Posterior cingulate gyrus (tissue), 11 donors: ENCODE measurements at regions not wholly inside any gene's neighbourhood (a gene's known extent, or its start where the extent isn't known, plus 50 kb on each side); places are given as distances from the start of the nearest gene placed in this dataset.

Experiments used
- DNase-seq, 10 donors: peaks; one replicate each; pipeline versions ENCODE4 v3.0.0 to v3.0.0-alpha.2; 2020 to 2021; ENCODE audit warnings: mixed read lengths in 3 of 10
- intact Hi-C: fragments of 100-400 bp; cut with DNase I; formaldehyde crosslinking; loops from one replicate; pipeline ENCODE4 v1.15.1; 2023

DNA sequence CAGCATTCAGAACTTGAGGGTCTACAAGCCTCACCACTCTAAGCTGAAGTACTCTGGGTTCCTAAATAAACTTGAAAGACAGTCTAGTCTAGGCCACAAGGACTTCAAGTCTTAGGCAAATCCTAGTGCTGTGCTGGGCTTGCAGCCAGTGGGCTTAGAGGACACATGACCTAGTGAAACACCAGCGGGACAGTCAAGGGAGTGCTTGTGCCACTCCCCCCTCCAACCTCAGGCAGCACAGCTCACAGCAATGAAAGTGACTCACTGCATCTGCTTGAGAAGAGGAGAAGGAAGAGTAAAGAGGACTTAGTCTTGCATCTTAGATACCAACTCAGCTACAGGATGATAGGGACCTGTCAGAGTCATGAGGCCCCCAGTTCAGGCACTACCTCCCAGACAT, 438.1 kb downstream of the IPO8 start:
- DNase-seq, result peak in 1 of 10 donors; percentile 12
- intact Hi-C loops, result no loop called here

DNA sequence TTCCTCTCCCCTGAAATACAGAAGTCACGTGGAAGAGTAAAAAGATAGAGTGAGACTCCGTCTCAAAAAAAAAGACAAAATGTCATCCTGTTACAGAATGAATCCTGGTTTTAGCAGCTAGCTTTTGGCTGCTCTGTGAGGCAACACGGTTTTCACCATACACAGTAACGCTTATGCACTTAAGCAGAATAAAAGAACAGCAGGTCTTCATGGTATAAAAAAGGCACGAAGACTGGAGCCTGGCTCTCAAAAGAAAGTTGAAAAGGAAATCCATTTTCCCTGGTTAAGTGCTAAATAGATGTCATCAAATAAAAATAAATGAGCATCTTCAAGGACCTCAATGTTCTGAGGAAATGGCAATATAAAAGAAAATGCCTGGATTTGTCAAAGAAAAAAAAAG, 444.1 kb downstream of the IPO8 start:
- intact Hi-C loops, result no loop called here
- no peak for DNase-seq

GRCh38 chr12:30243426-30243825, 452.2 kb downstream of the IPO8 start:
- intact Hi-C loops, result no loop called here
- DNase-seq, result no peak

GRCh38 chr12:30219047-30219446, 435.3 kb upstream of the TMTC1 start:
- no peak for DNase-seq
- intact Hi-C loops, result no loop called here

GRCh38 chr12:30218073-30218472, 434.3 kb upstream of the TMTC1 start:
- intact Hi-C loops, result no loop called here
- no peak for DNase-seq

DNA sequence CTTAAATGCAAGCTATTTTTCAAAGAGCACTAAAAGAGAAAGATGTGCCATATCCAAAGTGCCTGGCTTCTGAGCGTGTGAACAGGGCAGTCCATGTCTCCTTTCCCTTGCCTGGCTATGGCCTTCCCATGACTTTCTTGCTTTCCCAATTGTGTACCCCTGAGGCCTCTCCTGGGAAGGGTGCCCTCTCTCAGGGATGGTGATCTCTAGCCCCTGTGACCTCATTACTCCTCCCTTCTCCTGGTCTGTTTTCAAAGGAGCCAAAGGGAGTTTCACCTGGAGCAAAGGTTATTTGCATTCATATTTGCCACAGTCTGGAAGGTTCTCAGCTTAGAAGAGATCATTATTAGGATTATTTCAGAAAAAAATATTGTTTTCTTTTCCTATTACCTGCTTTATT, 429.4 kb upstream of the TMTC1 start:
- DNase-seq, result no peak

GRCh38 chr12:30211743-30212142, 428.0 kb upstream of the TMTC1 start:
- intact Hi-C loops, result no loop called here
- no peak for DNase-seq

More for the DNA sequence above, 429.4 kb upstream of the TMTC1 start:
- intact Hi-C loops, result no loop called here

GRCh38 chr12:30203981-30204380, 420.2 kb upstream of the TMTC1 start:
- no peak for DNase-seq
- intact Hi-C loops, result no loop called here

DNA sequence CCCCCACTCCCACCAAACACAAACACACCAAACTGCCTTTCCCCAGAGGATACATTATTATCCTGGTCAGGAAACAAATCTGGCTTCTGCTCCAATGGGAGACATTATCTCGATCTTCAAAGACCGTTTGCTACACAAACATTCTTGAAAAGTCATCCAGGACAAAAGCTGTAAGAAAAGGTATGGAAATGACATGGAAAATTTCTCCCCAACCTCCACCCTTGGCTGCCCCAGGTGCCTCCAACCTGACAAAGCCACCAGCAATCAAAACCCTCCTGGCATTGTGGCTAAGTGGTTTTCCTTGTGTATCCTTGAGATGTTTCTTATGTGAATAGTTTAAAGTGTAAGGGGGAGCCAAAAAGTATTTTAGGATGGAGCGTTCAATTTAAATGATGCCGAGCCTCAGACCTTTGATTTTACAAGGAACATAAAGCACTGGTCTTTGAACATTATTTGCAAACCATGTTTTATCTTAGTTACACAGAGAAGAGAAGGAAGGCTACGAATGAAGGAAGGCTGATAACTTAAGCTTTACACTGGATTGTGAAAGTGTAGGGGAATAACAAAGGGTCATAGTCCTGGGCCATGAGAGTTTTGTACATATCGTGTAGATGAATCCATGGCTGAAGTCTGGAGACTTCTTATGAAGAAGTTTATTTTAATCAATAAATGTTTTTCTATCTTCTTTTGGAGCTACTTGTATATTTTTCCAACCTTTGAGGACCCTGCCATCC, 418.9 kb upstream of the TMTC1 start:
- DNase-seq, result no peak
- intact Hi-C loops, result no loop called here

DNA sequence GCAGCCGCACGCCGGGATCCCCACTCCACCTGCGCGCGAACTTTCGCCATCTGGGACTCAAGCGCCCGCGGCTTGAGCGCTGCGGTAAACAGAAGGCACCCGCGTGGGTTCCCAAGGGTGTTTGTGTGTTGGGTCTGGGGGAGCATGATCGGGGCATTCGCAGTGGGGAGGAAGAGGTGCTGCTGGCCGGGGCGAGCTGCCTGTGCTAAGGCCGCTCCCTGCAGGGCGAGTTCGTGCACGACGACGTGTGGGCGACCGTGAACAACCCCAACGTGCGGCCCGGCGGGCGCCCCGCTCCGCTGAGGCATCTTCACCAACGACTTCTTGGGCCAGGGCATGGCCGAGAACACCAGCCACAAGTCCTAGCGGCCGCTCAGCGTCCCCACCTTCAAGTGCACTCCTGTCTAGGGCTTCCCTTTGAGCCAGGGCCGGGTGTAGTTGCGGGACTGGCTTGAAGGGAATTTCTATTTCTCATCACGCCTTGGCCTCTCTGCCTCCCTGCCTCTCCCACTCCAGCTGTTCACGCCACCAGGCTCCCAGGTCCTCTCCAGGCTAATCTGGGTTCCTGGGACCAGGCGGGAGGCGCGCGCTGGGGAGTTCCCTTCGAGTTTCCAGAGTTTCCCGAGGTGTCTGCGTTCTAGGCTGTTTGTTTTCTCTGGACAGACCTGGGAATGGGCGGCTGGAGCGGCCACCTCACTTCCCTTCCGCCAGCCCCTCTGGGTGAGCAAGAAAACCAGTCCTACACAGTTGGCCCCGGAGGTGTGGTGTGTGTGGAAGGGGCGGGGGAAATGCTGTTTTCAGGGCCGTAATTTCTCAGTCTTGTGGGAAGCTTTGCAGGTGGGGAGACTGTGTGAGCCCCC, 417.8 kb upstream of the TMTC1 start:
- intact Hi-C loops, result no loop called here
- peak in 2 of 10 donors; percentile 77 to 79 for DNase-seq

GRCh38 chr12:30200864-30201263, 417.1 kb upstream of the TMTC1 start:
- intact Hi-C loops, result no loop called here
- DNase-seq, result peak in 1 of 10 donors; percentile 75

DNA sequence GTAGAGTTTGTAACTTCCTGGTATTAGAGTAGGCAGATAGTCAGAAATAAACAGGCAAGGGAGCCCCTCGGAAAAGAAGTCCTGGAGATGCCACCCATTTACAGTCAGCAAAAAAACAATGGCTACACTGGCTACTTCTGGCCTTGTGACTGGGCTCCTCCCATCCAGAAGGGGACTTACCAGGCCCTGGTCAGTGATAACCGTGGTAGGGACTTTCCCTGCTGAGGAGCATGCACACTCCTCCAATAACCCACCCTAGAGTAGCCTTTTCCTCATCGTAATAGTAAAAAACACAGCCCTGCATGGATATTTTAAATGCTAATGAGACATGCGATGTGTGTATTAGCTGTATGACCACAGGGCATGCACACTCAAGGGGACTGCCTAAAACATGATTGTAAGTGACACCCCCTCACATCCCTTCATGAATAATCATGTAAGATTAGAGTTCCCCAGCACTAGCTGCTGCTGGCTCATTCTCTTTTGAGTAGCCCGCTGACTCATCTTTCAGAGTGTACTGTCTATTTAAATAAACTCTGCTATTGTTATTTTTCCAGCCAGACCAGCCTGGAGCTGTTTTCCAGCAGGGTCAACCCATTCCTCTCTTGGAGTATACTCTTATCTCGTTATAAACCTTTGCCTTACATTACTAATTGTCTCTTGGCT, 413.8 kb upstream of the TMTC1 start:
- no peak for DNase-seq
- intact Hi-C loops, result no loop called here

- DNase-seq, result no peak
- intact Hi-C loops, result no loop called here
Observed at GRCh38 chr12:30191696-30192455, 408.1 kb upstream of the TMTC1 start.

DNA sequence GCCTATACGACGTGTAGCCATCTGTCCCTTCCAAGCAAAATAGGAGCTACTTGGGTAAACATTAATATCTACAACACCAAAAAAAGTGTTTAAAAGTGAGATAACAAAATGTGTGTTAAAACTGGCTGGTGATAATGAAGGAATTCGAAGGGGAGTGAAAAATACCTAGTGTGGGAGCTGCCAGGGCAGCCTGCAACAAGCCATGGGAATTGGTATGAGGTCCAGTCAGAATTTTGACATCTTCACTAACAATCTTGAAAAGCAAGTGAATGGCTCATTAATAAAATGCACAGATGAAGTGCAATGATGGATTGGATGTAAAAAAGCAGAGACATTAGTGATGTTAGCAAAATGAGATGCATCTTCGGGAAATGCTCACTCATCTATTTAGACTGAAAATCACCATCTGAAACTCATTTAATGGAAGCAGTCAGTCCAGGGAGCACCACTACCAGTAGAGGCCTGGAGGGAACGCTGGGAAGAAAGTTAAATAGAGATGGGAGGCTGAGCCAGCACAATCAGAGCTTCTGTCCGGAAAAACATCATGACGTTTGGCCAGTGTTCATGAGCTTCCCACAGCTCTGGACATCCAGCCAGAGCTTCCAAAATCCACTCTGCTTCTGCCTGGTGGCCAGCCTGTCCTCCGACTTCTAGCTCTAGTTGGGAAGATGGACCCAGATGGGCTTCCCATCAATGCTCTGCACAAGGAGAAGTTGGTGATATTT, 405.0 kb upstream of the TMTC1 start:
- DNase-seq, result no peak
- intact Hi-C loops, result no loop called here

DNA sequence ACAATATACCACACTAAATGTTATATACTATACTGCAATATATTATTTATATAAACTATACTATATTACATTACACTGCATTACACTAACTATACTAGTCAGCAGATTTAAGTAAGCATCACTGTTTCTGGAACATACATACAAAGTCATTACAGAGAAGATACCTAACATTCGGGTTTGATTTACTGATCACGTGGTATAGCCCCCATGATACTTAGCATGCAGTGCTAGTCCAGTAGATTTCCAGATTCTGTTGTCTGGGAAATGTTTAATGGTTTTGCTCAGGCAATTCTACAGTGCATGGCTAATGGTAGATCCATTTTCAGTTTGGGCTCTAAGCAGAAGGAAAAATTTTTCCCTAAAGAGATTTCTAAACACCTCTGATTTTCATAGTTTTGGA, 403.7 kb upstream of the TMTC1 start:
- no peak for DNase-seq
- intact Hi-C loops, result no loop called here

DNA sequence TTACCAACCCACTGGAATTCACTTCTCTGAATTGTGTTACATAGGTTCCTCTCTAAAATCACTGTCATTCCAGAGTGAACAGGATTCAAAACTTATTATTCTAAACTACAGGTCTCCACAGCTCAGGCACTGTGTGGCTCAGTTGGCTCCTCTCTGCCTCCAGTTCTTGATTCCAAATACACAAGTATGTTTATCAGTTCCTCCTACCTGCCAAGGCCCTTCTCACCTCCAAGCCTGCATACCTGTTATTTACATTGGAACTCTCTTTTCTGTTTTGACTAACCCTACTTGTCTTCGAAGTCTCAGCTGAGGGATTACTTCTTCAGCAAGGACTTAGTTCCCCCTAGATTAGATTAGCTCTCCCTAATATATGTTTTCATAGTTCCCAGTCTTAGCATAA, 397.6 kb upstream of the TMTC1 start:
- intact Hi-C loops, result no loop called here
- no peak for DNase-seq

DNA sequence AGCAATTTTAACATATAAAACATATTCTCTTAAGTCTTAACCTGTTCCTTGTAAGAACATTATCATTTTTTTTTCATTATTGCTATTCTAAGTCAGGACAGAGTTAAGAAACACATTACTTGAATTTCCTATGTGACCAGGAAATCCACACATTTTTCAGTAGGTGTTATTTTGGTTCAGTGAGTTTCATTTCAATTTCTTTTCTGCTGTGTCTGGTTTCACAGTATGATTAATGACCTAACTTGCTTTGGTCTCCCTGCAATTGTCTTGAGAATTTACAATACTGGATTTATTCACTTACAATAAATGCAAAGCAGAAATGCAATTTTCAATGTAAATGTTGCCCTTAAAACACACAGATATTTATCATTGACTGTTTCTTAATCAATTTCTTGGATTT, 396.9 kb upstream of the TMTC1 start:
- no peak for DNase-seq
- intact Hi-C loops, result no loop called here

- intact Hi-C loops, result no loop called here
- no peak for DNase-seq
Observed at GRCh38 chr12:30178916-30179315, 395.2 kb upstream of the TMTC1 start.

DNA sequence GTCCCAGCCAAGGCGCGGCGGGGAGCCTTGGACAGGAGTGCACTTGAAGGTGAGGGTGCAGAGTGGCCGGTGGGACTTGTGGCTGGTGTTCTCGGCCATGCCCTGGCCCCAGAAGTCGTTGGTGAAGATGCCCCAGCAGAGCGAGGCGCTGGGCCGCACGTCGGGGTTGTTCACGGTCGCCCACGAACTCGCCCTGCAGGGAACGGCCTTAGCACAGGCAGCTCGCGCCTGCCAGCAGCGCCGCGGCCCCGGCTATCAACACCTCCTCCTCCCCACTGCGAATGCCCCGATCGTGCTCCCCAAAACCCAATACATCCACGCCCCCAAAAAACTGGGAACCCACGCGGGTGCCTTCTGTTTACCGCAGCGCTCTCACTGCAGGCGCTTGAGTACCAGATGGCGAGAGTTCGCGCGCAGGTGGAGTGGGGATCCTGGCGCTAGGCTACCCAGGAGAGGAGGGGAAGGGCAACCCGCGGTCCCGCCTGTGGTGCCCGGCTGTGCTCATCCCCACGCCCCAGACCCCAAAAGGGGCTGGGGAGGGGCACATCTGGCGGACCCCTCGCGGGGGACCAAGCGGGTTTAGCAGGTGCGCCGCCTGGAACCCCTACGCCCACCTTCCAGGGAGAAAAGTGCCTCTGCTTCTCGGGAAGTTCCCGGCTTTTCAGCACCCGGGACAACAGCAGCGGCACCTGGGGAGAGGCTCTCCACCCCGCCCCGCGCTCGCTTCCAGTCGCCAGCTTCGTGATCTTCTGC, 386.3 kb upstream of the TMTC1 start:
- peak in 2 of 10 donors; percentile 75 to 77 for DNase-seq

More for the DNA sequence above, 386.3 kb upstream of the TMTC1 start:
- intact Hi-C loops, result no loop called here
